ENCODE measurements at regions not wholly inside any gene's neighbourhood (a gene's known extent, or its start where the extent isn't known, plus 50 kb on each side); places are given as distances from the start of the nearest gene placed in this dataset.
A peak's percentile ranks its signal among the peaks of the same experiment; 100 is the strongest.

DNA sequence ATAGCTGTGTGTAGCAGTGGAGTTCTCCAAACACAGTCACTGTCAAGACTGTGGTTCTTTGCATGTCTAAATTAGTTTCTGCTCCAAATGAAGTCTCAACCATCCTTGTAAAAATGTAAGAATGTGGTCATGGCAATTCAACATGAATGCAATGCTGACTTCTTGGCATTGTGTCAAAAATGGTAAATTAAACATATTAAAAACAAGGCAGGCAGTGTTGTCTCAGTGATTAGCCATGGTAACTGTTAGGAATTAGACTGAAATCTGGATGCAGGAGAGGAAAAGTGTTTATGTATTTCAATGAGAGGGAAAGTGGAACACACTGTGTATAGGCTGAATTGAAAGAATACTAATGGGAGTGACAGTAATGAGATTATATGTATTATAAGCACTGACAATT lies 597.2 kb downstream of the EDEM1 start:
- intact Hi-C loops (cut with DNase I): no loop called here
- no peak for DNase-seq
- H3K9me3 ChIP-seq: no peaks in the 10 kb centered on the region
- H3K27me3 ChIP-seq: no peaks in the 10 kb centered on the region
- no peak overlapping the region for H3K4me3 ChIP-seq (replicated peaks in 1 of 3)
- H3K27ac ChIP-seq: no peak overlapping the region
- TF ChIP-seq, protein P1, sequence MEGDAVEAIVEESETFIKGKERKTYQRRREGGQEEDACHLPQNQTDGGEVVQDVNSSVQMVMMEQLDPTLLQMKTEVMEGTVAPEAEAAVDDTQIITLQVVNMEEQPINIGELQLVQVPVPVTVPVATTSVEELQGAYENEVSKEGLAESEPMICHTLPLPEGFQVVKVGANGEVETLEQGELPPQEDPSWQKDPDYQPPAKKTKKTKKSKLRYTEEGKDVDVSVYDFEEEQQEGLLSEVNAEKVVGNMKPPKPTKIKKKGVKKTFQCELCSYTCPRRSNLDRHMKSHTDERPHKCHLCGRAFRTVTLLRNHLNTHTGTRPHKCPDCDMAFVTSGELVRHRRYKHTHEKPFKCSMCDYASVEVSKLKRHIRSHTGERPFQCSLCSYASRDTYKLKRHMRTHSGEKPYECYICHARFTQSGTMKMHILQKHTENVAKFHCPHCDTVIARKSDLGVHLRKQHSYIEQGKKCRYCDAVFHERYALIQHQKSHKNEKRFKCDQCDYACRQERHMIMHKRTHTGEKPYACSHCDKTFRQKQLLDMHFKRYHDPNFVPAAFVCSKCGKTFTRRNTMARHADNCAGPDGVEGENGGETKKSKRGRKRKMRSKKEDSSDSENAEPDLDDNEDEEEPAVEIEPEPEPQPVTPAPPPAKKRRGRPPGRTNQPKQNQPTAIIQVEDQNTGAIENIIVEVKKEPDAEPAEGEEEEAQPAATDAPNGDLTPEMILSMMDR (IDR thresholded peaks at IDR 0.05): no peak
- no peak for TF ChIP-seq POLR2A (IDR thresholded peaks at IDR 0.05)
- no peaks in the 10 kb centered on the region for H3K4me1 ChIP-seq
- H3K36me3 ChIP-seq: no peaks in the 10 kb centered on the region

DNA sequence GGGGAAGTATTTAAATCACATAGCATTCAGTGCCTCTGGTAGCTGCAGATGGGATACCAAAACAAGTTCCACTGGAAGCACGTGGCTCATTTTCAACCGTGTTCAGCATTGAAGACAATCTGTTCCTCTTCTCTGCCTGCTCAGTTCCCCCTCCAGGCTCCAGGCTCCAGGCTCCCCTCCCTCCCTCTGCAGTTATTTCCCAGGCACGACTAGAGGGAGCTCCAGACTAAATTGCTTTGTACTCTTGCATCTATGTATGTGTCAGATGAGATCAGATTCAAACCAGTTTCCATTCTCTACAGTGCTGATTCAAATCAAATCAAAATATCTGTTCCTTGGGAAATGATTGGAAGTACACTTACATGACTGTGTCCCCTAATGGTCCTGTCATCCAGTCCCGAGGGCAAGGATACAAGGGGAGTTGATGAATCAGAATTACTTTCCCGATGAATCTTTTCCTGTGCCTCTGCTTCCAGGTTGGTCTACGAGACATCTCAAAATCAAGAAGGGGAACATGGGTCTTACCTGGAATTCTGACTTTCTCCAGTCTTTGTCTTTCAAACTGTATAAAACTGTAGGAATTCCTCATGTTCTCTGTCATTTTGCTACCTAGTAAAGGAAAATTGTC lies 600.5 kb downstream of the EDEM1 start:
- Histone ChIP-seq H3K27ac (no peak overlapping the region), H3K9me3 (no peaks in the 10 kb centered on the region), H3K36me3 (no peaks in the 10 kb centered on the region), H3K4me3 (replicated peaks in 1 of 3) (no peak overlapping the region), H3K27me3 (no peaks in the 10 kb centered on the region), H3K4me1 (no peaks in the 10 kb centered on the region)
- TF ChIP-seq POLR2A (IDR thresholded peaks at IDR 0.05): no peak
- TF ChIP-seq, protein P1 (IDR thresholded peaks at IDR 0.05): peak in 2 of 6 experiments; percentile 16 to 17
- 40 to 46% methylated on average over 6 of the region's 6 CpGs for WGBS, 2 donors
- DNase-seq: peak; percentile 3 to 7
- intact Hi-C loops (cut with DNase I): no loop called here

DNA sequence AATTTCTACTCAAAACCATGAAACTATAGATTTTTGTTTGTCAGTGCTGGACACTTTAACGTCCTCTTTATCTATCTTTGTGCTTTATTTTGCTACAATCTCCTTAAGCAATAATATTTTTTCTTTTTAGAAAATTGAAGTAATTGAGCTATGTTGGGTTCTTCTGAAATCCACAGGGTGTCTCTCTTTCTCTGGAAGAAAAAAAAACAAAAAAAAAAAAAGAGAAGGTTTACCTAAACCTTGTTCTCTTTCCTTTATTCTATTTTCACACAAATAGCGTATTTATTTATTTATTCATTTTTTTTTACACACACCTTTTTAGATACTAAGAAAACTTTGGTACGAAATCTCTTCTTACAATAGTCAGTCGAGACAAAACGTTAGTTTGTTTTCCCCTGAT lies 601.0 kb downstream of the EDEM1 start:
- no peaks in the 10 kb centered on the region for H3K9me3 ChIP-seq
- no peak for DNase-seq
- H3K36me3 ChIP-seq: no peaks in the 10 kb centered on the region
- H3K4me1 ChIP-seq: no peaks in the 10 kb centered on the region
- no peak overlapping the region for H3K27ac ChIP-seq
- TF ChIP-seq, protein P1 (IDR thresholded peaks at IDR 0.05): no peak
- TF ChIP-seq POLR2A (IDR thresholded peaks at IDR 0.05): no peak
- 75 to 76% methylated on average over 5 of the region's 5 CpGs for WGBS, 2 donors
- intact Hi-C loops (cut with DNase I): no loop called here
- H3K27me3 ChIP-seq: no peaks in the 10 kb centered on the region
- no peak overlapping the region for H3K4me3 ChIP-seq (replicated peaks in 1 of 3)

DNA sequence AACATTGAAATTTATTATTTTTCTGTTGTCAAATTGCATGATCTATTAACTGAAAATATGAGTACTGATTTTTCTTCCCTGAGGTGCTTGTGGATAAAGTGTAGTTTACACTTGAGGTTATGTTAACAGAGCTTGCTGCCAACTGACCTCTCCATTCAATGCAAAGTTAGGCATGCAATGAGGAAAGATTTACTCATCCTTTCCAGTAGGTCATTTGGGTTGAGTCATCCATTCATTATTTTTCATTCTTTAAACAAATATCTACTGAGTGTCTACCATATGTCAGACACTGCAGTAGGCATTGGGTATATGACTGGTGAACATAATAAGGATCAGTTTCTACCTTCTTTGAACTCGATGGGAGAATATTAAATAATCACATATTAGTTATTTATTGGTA lies 604.1 kb downstream of the EDEM1 start:
- H3K4me3 ChIP-seq (replicated peaks in 1 of 3): no peak overlapping the region
- H3K4me1 ChIP-seq: no peaks in the 10 kb centered on the region
- no peak for DNase-seq
- intact Hi-C loops (cut with DNase I): no loop called here
- TF ChIP-seq, protein P1 (IDR thresholded peaks at IDR 0.05): no peak
- TF ChIP-seq POLR2A (IDR thresholded peaks at IDR 0.05): no peak
- H3K9me3 ChIP-seq: no peaks in the 10 kb centered on the region
- H3K36me3 ChIP-seq: no peaks in the 10 kb centered on the region
- no peak overlapping the region for H3K27ac ChIP-seq
- 86 to 90% methylated on average over 1 of the region's 1 CpG for WGBS, 2 donors
- H3K27me3 ChIP-seq: no peaks in the 10 kb centered on the region

DNA sequence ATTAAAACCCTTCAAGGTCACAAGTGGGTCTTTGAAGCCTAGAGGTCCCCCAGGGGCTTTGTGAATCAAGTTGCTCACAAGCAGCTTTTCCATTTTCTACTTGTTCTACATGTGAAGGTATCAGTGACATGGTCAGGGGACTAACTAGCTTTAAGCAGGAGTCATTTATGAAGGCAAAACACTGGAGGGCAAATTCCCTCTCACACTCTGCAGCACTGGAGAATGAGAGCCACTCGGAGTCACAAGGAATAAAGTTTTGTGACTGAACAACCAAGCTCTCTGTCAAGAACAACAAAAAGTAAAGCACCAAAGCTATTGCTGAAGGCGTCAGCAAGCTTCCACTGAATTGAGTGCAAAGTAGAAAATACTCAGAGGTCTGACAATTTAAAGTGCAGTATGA lies 609.0 kb downstream of the EDEM1 start:
- Histone ChIP-seq H3K27ac (no peak overlapping the region), H3K4me1 (no peaks in the 10 kb centered on the region), H3K36me3 (no peaks in the 10 kb centered on the region), H3K27me3 (no peaks in the 10 kb centered on the region), H3K4me3 (replicated peaks in 1 of 3) (no peak overlapping the region), H3K9me3 (no peaks in the 10 kb centered on the region)
- DNase-seq: no peak
- intact Hi-C loops (cut with DNase I): no loop called here
- TF ChIP-seq, protein P1 (IDR thresholded peaks at IDR 0.05): no peak
- no peak for TF ChIP-seq POLR2A (IDR thresholded peaks at IDR 0.05)
- 27 to 45% methylated on average over 2 of the region's 2 CpGs for WGBS, 2 donors
